ENCODE measurements at regions not wholly inside any gene's neighbourhood (a gene's known extent, or its start where the extent isn't known, plus 50 kb on each side); places are given as distances from the start of the nearest gene placed in this dataset.
A peak's percentile ranks its signal among the peaks of the same experiment; 100 is the strongest.
"Not testable (repeated sequence)": the region's sequence is repeated elsewhere in the genome, so short reads cannot be mapped to it uniquely, and the experiment has no call there.

DNA sequence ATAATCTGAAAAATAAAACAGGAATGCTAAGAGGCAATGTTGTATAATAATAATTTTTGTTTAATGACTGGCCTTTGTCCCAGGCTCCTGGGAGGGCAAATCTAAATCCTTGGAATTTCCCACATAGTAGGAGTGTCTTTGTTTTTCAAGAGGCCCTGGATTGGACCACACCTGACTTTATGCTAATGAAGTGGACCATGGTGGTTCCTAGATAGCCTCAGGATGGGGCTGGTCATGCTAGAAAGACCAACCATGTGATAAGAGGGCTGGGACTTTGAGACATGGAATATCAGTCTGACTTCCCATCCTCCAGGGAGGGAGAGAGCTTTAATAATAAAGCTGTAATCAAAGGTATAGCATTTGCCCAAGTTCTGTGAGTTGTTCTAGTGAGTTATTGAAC, 138.2 kb upstream of the RAB4A start:
- peaks cover 63 to 100% (median 71%) of the 10 kb centered on the region in 10 experiments for H3K4me1 ChIP-seq
- no peaks in the 10 kb centered on the region for H3K27me3 ChIP-seq
- H3K9ac ChIP-seq, result no peak overlapping the region
- H3K27ac ChIP-seq, result no peak overlapping the region
- peaks cover 22 to 45% (median 35%) of the 10 kb centered on the region in 11 experiments for H3K9me3 ChIP-seq (replicated peaks in 1 of 11)
- H3K4me3 ChIP-seq, result no peak overlapping the region
- H4K20me1 ChIP-seq, result no peaks in the 10 kb centered on the region
- H3K36me3 ChIP-seq, result peaks cover 0 to 5% (median 0%) of the 10 kb centered on the region in 11 experiments; a peak in 1 of 22 replicates
- H3K4me2 ChIP-seq, result peak overlapping the region in 4 of 11 experiments; percentile 88 to 96 (median 95); a peak in 6 of 22 replicates
- TF ChIP-seq Cebpa-rat (IDR thresholded peaks at IDR 0.05), result no peak

DNA sequence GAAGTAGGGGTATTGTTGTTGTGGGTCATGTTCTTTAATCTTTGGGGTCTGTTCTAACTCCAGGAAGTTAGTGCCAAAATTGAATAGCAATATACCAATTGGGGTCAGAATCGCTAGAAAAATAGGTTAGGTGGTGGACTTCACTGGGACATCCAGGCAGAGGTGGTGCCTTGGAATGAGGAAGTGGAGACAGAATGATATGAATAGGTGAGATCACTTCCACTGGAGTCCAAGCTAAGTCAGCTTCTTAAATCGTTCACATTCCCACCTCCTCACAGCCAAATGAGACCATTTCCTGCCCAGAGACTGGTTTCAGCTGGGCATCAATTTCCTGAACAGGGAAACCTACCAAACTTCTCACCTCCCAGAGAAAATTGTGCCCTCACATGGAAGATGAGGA, 137.8 kb upstream of the RAB4A start:
- H3K9ac ChIP-seq, result no peak overlapping the region
- no peaks in the 10 kb centered on the region for H4K20me1 ChIP-seq
- TF ChIP-seq Cebpa-rat (IDR thresholded peaks at IDR 0.05), result no peak
- peak overlapping the region in 2 of 11 experiments; percentile 28 to 36; a peak in 3 of 22 replicates for H3K27ac ChIP-seq
- H3K27me3 ChIP-seq, result no peaks in the 10 kb centered on the region
- H3K36me3 ChIP-seq, result peaks cover 0 to 5% (median 0%) of the 10 kb centered on the region in 11 experiments; a peak in 1 of 22 replicates
- H3K4me2 ChIP-seq, result peak overlapping the region in 5 of 11 experiments; percentile 6 to 96 (median 88); a peak in 10 of 22 replicates
- peaks cover 22 to 45% (median 35%) of the 10 kb centered on the region in 11 experiments for H3K9me3 ChIP-seq (replicated peaks in 1 of 11)
- no peak overlapping the region for H3K4me3 ChIP-seq
- H3K4me1 ChIP-seq, result peaks cover 63 to 100% (median 71%) of the 10 kb centered on the region in 10 experiments

DNA sequence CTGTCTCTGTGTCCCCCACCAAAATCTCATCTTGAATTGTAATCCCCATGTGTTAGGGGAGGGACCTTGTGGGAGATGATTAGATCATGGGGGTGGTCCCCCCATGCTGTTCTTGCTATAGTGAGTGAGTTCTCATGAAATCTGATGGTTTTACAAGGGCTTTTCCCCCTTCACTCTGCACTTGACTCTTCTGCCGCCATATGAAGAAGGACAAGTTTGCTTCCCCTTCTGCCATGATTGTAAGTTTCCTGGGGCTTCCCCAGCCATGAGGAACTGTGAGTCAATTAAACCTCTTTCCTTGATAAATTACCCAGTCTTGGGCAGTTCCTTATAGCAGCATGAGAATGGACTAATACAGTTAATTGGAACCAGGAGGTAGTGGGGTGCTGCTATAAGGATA, 137.1 kb upstream of the RAB4A start:
- peak overlapping the region in 2 of 11 experiments; percentile 28 to 36; a peak in 3 of 22 replicates for H3K27ac ChIP-seq
- peak overlapping the region in 5 of 11 experiments; percentile 6 to 96 (median 88); a peak in 10 of 22 replicates for H3K4me2 ChIP-seq
- no peak overlapping the region for H3K4me3 ChIP-seq
- no peak for TF ChIP-seq Cebpa-rat (IDR thresholded peaks at IDR 0.05)
- peaks cover 0 to 5% (median 0%) of the 10 kb centered on the region in 11 experiments; a peak in 1 of 22 replicates for H3K36me3 ChIP-seq
- H3K9me3 ChIP-seq (replicated peaks in 1 of 11), result peaks cover 22 to 45% (median 35%) of the 10 kb centered on the region in 11 experiments
- H3K9ac ChIP-seq, result no peak overlapping the region
- no peaks in the 10 kb centered on the region for H4K20me1 ChIP-seq
- H3K4me1 ChIP-seq, result peaks cover 63 to 100% (median 71%) of the 10 kb centered on the region in 10 experiments
- H3K27me3 ChIP-seq, result no peaks in the 10 kb centered on the region

DNA sequence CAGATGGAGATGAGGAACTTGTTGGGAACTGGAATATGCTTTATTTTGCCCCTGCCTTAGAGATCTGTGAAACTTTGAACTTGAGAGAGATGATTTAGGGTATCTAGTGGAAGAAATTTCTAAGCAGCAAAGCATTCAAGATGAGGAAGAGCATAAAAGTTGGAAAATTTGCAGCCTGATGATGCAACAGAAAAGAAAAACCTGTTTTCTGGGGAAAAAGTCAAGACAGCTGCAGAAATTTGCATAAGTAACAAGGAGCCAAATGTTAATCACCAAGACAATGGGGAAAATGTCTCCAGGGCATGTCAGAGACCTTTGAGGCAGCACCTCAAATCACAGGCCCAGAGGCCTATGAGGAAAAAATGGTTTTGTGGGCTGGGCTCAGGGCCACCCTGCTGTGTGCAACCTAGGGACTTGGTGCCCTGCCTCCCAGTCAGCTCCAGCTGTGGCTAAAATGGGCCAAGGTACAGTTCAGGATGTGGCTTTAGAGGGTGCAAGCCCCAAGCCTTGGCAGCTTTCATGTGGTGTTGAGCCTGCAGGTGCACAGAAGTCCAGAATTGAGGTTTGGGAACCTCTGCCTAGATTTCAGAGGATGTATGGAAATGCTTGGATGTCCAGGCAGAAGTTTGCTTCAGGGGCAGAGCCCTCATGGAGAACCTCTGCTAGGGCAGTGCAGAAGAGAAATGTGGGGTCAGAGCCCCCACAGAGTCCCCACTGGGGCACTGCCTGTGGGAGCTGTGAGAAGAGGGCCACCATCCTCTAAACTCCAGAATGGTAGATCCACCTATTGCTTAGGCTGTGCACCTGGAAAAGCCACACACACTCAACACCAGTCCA, 136.3 kb upstream of the RAB4A start:
- H3K4me1 ChIP-seq, result peaks cover 63 to 100% (median 71%) of the 10 kb centered on the region in 10 experiments

DNA sequence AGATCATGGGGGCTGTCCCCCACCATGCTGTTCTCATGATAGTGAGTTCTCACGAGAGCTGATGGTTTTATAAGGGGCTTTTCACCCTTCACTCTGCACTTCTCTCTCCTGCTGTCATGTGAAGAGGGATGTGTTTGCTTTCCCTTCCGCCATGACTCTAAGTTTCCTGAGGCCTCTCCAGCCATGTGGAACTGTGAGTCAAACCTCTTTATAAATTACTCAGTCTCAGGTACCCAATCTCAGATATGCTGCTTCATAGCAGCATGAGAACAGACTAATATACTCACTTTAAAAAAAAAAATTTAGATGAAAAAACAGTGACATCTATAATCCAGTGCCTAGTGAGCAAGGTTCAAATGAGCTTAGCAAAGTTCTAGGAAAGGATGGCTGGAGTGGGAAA, 135.1 kb upstream of the RAB4A start:
- no peak for TF ChIP-seq Cebpa-rat (IDR thresholded peaks at IDR 0.05)
- Histone ChIP-seq H3K4me2 (peak overlapping the region in 7 of 11 experiments; percentile 72 to 96 (median 82); a peak in 11 of 22 replicates), H3K27ac (no peak overlapping the region; a peak in 1 of 22 replicates), H4K20me1 (no peaks in the 10 kb centered on the region), H3K27me3 (no peaks in the 10 kb centered on the region), H3K4me1 (peaks cover 58 to 100% (median 67%) of the 10 kb centered on the region in 10 experiments), H3K36me3 (peaks cover 0 to 5% (median 0%) of the 10 kb centered on the region in 11 experiments; a peak in 1 of 22 replicates), H3K9ac (no peak overlapping the region), H3K4me3 (peak overlapping the region in 1 of 10 experiments; percentile 10; a peak in 1 of 20 replicates), H3K9me3 (replicated peaks in 1 of 11) (peaks cover 22 to 45% (median 35%) of the 10 kb centered on the region in 11 experiments)

More for the DNA sequence above, 136.3 kb upstream of the RAB4A start:
- Histone ChIP-seq H3K27ac (peak overlapping the region in 1 of 11 experiments; percentile 36; a peak in 1 of 22 replicates), H3K4me3 (peak overlapping the region in 2 of 10 experiments; percentile 8 to 15; a peak in 4 of 20 replicates), H3K4me2 (peak overlapping the region in 4 of 11 experiments; percentile 26 to 96 (median 92); a peak in 6 of 22 replicates), H3K9me3 (replicated peaks in 1 of 11) (peaks cover 22 to 45% (median 35%) of the 10 kb centered on the region in 11 experiments)
- not testable (repeated sequence) for H4K20me1 ChIP-seq, H3K9ac ChIP-seq, H3K36me3 ChIP-seq, H3K27me3 ChIP-seq

DNA sequence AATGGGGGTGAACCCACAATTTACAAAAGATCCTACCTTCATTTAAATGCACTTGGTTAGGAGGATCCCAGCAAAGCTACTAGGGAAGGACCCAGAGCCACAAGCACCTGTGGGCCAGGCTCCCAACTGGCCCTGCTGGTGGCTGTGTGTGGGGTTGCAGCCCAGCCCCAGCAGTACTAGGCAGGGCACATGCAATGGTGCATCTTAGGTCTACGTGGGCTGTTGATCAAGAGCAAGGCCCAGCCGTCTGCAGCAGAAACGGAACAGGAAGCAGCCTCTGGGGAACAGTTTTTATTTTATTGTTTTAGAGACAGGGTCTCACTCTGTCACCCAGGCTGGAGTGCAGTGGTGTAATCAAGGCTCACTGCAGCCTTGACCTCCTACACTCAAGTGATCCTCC, 134.1 kb upstream of the RAB4A start:
- Histone ChIP-seq H3K9me3 (replicated peaks in 1 of 11) (peaks cover 22 to 45% (median 35%) of the 10 kb centered on the region in 11 experiments), H3K4me2 (peak overlapping the region; percentile 72 to 96 (median 79)), H4K20me1 (no peaks in the 10 kb centered on the region), H3K4me1 (peaks cover 48 to 92% (median 57%) of the 10 kb centered on the region in 10 experiments), H3K36me3 (peaks cover 0 to 5% (median 0%) of the 10 kb centered on the region in 11 experiments; a peak in 1 of 22 replicates), H3K9ac (peak overlapping the region in 4 of 11 experiments; percentile 9 to 32 (median 18); a peak in 3 of 22 replicates), H3K27ac (peak overlapping the region in 10 of 11 experiments; percentile 20 to 63 (median 34); a peak in 14 of 22 replicates), H3K4me3 (peak overlapping the region in 1 of 10 experiments; percentile 28; a peak in 1 of 20 replicates), H3K27me3 (no peaks in the 10 kb centered on the region)
- 0 out of 22 replicates have a peak, but pooled peaks of 1 of the 11 experiments have one; percentile 20 for TF ChIP-seq Cebpa-rat (IDR thresholded peaks at IDR 0.05)

DNA sequence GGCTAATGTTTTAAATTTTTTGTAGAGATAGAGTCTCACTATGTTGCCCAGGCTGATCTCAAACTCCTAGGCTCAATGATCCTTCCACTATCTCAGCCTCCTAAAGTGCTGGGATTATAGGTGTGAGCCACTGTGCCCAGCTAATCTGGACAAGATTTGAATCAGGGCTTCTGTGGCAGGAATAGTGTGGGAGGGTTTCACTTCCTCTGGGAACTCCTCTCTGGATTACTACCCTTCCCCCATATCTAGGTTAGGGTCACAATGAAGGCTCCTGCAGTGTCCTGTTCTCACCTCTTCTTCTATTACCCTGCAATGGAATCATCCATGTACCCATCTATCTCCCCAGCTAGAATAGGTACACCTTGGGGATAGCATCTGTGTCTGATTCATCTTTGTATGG, 133.6 kb upstream of the RAB4A start:
- H3K27me3 ChIP-seq, result no peaks in the 10 kb centered on the region
- no peak for TF ChIP-seq Cebpa-rat (IDR thresholded peaks at IDR 0.05)
- H3K36me3 ChIP-seq, result peaks cover 0 to 5% (median 0%) of the 10 kb centered on the region in 11 experiments; a peak in 1 of 22 replicates
- peak overlapping the region in 4 of 11 experiments; percentile 9 to 32 (median 18); a peak in 3 of 22 replicates for H3K9ac ChIP-seq
- peaks cover 43 to 87% (median 52%) of the 10 kb centered on the region in 10 experiments for H3K4me1 ChIP-seq
- peak overlapping the region; percentile 72 to 96 (median 79) for H3K4me2 ChIP-seq
- peaks cover 22 to 43% (median 35%) of the 10 kb centered on the region in 11 experiments for H3K9me3 ChIP-seq (replicated peaks in 1 of 11)
- no peaks in the 10 kb centered on the region for H4K20me1 ChIP-seq
- H3K27ac ChIP-seq, result peak overlapping the region in 10 of 11 experiments; percentile 20 to 63 (median 34); a peak in 13 of 22 replicates
- peak overlapping the region in 1 of 10 experiments; percentile 28; a peak in 1 of 20 replicates for H3K4me3 ChIP-seq

DNA sequence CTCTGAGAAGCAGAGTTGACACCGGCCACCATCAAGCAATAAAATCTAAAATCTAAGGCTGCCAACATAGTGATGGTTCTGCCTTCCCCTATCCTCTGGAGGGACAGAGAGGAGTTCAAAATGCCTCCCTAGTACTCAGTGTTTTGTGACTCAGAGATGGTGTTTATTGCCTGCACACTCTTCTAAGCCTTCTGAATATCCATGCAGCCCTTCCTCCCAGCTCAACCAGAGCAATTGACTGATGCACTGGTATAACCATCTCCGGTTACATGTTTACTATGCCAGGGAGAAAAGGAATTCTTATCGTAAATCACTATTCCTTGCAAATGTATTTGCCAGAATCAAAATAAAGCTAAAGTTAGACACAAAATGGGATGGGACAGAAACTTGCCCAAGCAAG, 132.9 kb upstream of the RAB4A start:
- peaks cover 0 to 5% (median 0%) of the 10 kb centered on the region in 11 experiments; a peak in 1 of 22 replicates for H3K36me3 ChIP-seq
- H3K4me3 ChIP-seq, result no peak overlapping the region
- TF ChIP-seq Cebpa-rat (IDR thresholded peaks at IDR 0.05), result no peak
- no peak overlapping the region for H3K9ac ChIP-seq
- peaks cover 43 to 80% (median 50%) of the 10 kb centered on the region in 10 experiments for H3K4me1 ChIP-seq
- no peaks in the 10 kb centered on the region for H3K27me3 ChIP-seq
- H3K9me3 ChIP-seq (replicated peaks in 1 of 11), result peaks cover 20 to 35% (median 31%) of the 10 kb centered on the region in 11 experiments
- H3K27ac ChIP-seq, result no peak overlapping the region
- no peaks in the 10 kb centered on the region for H4K20me1 ChIP-seq
- H3K4me2 ChIP-seq, result peak overlapping the region; percentile 72 to 96 (median 80)
